AG08396 (cell line): ENCODE measurements at regions not wholly inside any gene's neighbourhood (a gene's known extent, or its start where the extent isn't known, plus 50 kb on each side); places are given as distances from the start of the nearest gene placed in this dataset.
"Not testable (repeated sequence)": the region's sequence is repeated elsewhere in the genome, so short reads cannot be mapped to it uniquely, and the experiment has no call there.

Experiments
- DNase-seq: peaks from one replicate; pipeline ENCODE4 v3.0.0; 2012; ENCODE audit warnings: low spot score, mixed read lengths

GRCh38 chrX:67475259-67475658 is 68.6 kb upstream of the AR start:
- not testable (repeated sequence) for DNase-seq

- no peak for DNase-seq
These were observed 63.0 kb upstream of the AR start for GRCh38 chrX:67480789-67481188.
